ENCODE measurements at regions not wholly inside any gene's neighbourhood (a gene's known extent, or its start where the extent isn't known, plus 50 kb on each side); places are given as distances from the start of the nearest gene placed in this dataset.

DNA sequence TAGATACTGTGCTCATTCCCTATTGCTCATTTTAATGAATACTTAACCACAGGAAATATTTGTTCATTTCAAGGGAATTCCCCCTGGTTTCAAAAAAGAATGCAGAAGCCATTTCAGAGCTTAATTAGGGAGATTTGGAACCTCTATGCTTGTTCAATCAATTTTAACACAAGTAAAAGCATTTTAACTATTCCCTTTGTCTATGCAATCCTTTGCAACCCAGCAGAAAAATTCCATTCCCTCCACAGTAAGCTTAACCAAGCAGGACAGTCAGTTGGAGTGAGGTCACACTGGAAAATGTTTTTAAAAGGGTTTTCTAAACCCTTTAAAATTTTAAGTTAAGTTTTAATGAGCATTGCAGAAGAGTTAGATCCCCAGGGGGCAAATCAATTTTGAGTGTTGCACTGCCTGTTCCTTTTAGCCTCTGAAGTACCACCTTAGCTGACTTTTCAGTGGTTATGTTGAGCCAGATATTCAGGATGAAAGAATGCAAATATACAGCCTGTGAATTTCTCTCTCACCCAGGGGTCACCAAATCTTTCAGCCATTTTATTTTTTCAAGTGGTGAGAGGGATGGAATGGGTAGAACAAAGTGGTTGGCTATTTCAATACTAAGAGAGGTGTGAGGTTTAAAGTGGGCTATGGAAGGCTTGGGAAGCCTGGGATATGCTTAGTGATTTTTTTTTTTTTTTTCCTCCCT is 356.2 kb upstream of the NUDT12 start:
- Histone ChIP-seq H3K27me3 (ENCODE audit: control insufficient read depth, extremely low read depth, insufficient read depth, low read length) (no peaks in the 10 kb centered on the region), H2AFZ (ENCODE audit: control insufficient read depth, low read length) (no peak overlapping the region), H3K27ac (ENCODE audit: control insufficient read depth, insufficient read depth, low read length) (no peak overlapping the region), H3K9ac (ENCODE audit: control insufficient read depth, extremely low read depth, insufficient read depth, low read length) (no peak overlapping the region), H3K9me1 (ENCODE audit: control insufficient read depth, extremely low read depth, insufficient read depth, low read length) (no peaks in the 10 kb centered on the region), H3K4me2 (ENCODE audit: control insufficient read depth, extremely low read depth, insufficient read depth, low read depth, low read length) (no peak overlapping the region), H4K20me1 (ENCODE audit: control insufficient read depth, extremely low read depth, insufficient read depth, low read length) (no peaks in the 10 kb centered on the region), H3K79me2 (ENCODE audit: control insufficient read depth, insufficient read depth, low read length) (no peaks in the 10 kb centered on the region), H3K4me3 (ENCODE audit: control insufficient read depth in 2 of 3, extremely low read depth in 1 of 3, insufficient read depth in 2 of 3, low read depth in 1 of 3, low read length in 3 of 3) (no peak overlapping the region), H3K4me1 (ENCODE audit: control insufficient read depth, extremely low read depth, insufficient read depth, low read length) (no peaks in the 10 kb centered on the region), H3K36me3 (ENCODE audit: control insufficient read depth in 2 of 2, extremely low read depth in 1 of 2, insufficient read depth in 2 of 2, low read length in 2 of 2) (no peaks in the 10 kb centered on the region), H3K9me3 (ENCODE audit: control insufficient read depth, low read depth, low read length) (no peaks in the 10 kb centered on the region)
- no peak for TF ChIP-seq EZH2 (IDR thresholded peaks at IDR 0.05; ENCODE audit: low read length)
- TF ChIP-seq, protein P1, sequence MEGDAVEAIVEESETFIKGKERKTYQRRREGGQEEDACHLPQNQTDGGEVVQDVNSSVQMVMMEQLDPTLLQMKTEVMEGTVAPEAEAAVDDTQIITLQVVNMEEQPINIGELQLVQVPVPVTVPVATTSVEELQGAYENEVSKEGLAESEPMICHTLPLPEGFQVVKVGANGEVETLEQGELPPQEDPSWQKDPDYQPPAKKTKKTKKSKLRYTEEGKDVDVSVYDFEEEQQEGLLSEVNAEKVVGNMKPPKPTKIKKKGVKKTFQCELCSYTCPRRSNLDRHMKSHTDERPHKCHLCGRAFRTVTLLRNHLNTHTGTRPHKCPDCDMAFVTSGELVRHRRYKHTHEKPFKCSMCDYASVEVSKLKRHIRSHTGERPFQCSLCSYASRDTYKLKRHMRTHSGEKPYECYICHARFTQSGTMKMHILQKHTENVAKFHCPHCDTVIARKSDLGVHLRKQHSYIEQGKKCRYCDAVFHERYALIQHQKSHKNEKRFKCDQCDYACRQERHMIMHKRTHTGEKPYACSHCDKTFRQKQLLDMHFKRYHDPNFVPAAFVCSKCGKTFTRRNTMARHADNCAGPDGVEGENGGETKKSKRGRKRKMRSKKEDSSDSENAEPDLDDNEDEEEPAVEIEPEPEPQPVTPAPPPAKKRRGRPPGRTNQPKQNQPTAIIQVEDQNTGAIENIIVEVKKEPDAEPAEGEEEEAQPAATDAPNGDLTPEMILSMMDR (optimal IDR thresholded peaks at IDR 0.05 in 1 of 3, IDR thresholded peaks at IDR 0.05 in 1 of 3, conservative IDR thresholded peaks at IDR 0.05 in 1 of 3; ENCODE audit: extremely low read depth in 1 of 3, insufficient read depth in 2 of 3, low read length in 3 of 3) = no peak
- no peak for DNase-seq (ENCODE audit: low read depth, low spot score)
- dilution Hi-C loops (cut with MboI; ENCODE audit: extremely low pct_ligation_motif_present, low sequenced_read_pairs) = no loop called here
- no peak for FAIRE-seq

DNA sequence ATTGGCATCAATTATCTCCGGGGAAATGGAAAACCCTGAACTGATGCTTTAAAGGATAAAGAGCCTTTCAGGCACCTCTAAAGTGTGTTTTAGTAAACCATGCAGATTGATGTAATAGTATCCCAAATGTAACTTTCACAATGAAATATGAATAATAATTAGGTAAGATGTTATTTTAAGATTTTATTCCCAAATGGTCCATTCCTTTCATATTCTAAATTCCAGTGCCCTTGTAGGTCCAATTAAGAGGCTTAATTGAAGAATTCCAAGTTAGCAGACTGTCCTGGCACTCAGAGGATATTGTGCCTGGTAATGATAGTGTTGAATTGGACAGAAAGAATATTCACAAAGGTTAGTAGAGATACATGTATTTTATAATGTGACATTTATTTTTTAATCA is 352.5 kb upstream of the NUDT12 start:
- H3K4me2 ChIP-seq (ENCODE audit: control insufficient read depth, extremely low read depth, insufficient read depth, low read depth, low read length) = no peak overlapping the region
- H3K9ac ChIP-seq (ENCODE audit: control insufficient read depth, extremely low read depth, insufficient read depth, low read length) = no peak overlapping the region
- H3K4me1 ChIP-seq (ENCODE audit: control insufficient read depth, extremely low read depth, insufficient read depth, low read length) = no peaks in the 10 kb centered on the region
- no peak overlapping the region for H2AFZ ChIP-seq (ENCODE audit: control insufficient read depth, low read length)
- DNase-seq (ENCODE audit: low read depth, low spot score) = no peak
- TF ChIP-seq EZH2 (IDR thresholded peaks at IDR 0.05; ENCODE audit: low read length) = no peak
- TF ChIP-seq, protein P1 (optimal IDR thresholded peaks at IDR 0.05 in 1 of 3, IDR thresholded peaks at IDR 0.05 in 1 of 3, conservative IDR thresholded peaks at IDR 0.05 in 1 of 3; ENCODE audit: extremely low read depth in 1 of 3, insufficient read depth in 2 of 3, low read length in 3 of 3) = no peak
- H3K36me3 ChIP-seq (ENCODE audit: control insufficient read depth in 2 of 2, extremely low read depth in 1 of 2, insufficient read depth in 2 of 2, low read length in 2 of 2) = no peaks in the 10 kb centered on the region
- no peak overlapping the region for H3K4me3 ChIP-seq (ENCODE audit: control insufficient read depth in 2 of 3, extremely low read depth in 1 of 3, insufficient read depth in 2 of 3, low read depth in 1 of 3, low read length in 3 of 3)
- no peaks in the 10 kb centered on the region for H3K9me3 ChIP-seq (ENCODE audit: control insufficient read depth, low read depth, low read length)
- H3K27ac ChIP-seq (ENCODE audit: control insufficient read depth, insufficient read depth, low read length) = no peak overlapping the region
- H4K20me1 ChIP-seq (ENCODE audit: control insufficient read depth, extremely low read depth, insufficient read depth, low read length) = no peaks in the 10 kb centered on the region
- dilution Hi-C loops (cut with MboI; ENCODE audit: extremely low pct_ligation_motif_present, low sequenced_read_pairs) = no loop called here
- H3K9me1 ChIP-seq (ENCODE audit: control insufficient read depth, extremely low read depth, insufficient read depth, low read length) = no peaks in the 10 kb centered on the region
- no peaks in the 10 kb centered on the region for H3K79me2 ChIP-seq (ENCODE audit: control insufficient read depth, insufficient read depth, low read length)
- no peak for FAIRE-seq
- no peaks in the 10 kb centered on the region for H3K27me3 ChIP-seq (ENCODE audit: control insufficient read depth, extremely low read depth, insufficient read depth, low read length)
